OCI-LY3 (cell line): ENCODE measurements at regions not wholly inside any gene's neighbourhood (a gene's known extent, or its start where the extent isn't known, plus 50 kb on each side); places are given as distances from the start of the nearest gene placed in this dataset.

Source experiments
- EZH2phosphoT487 ChIP-seq: fragments of 200-600 bp; shearing (Covaris generic); IDR thresholded peaks from 2 replicates; pipeline ENCODE4 v1.6.1; 2018; ENCODE audit warnings: antibody characterized with exemption, mixed run types, low read depth
- TF ChIP-seq, protein P1 (sequence below): fragments of 200-600, 300-600 bp; sonication (generic); IDR thresholded peaks from 2 replicates; pipeline ENCODE4 v1.5.1; 2014; ENCODE audit warnings: antibody characterized with exemption, low read length, low read depth

DNA sequence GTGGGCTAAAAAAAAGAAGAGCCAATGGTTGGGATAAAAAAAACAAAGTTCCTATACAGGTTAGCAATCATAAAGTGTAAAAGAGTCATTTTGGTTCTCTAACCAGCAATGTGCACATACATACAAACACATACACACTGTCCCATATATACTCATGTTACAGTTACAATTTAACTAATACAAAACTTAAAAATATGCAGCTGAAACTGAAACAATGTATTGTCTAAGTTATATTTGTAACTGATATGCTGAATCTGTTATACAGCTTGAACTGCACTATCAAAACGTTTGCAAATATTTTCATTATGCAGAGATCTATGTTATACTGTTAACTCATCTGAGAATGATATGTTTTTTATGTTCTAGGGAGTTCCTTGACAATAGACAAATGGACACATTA is 173.7 kb downstream of the KLF12 start:
- TF ChIP-seq, protein P1, sequence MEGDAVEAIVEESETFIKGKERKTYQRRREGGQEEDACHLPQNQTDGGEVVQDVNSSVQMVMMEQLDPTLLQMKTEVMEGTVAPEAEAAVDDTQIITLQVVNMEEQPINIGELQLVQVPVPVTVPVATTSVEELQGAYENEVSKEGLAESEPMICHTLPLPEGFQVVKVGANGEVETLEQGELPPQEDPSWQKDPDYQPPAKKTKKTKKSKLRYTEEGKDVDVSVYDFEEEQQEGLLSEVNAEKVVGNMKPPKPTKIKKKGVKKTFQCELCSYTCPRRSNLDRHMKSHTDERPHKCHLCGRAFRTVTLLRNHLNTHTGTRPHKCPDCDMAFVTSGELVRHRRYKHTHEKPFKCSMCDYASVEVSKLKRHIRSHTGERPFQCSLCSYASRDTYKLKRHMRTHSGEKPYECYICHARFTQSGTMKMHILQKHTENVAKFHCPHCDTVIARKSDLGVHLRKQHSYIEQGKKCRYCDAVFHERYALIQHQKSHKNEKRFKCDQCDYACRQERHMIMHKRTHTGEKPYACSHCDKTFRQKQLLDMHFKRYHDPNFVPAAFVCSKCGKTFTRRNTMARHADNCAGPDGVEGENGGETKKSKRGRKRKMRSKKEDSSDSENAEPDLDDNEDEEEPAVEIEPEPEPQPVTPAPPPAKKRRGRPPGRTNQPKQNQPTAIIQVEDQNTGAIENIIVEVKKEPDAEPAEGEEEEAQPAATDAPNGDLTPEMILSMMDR = no peak
- no peak for TF ChIP-seq EZH2phosphoT487
